Heart left ventricle (tissue), 13 donors: ENCODE measurements at regions not wholly inside any gene's neighbourhood (a gene's known extent, or its start where the extent isn't known, plus 50 kb on each side); places are given as distances from the start of the nearest gene placed in this dataset.

Source experiments
- POLR2A ChIP-seq, 2 donors: fragments of 450-650 bp; IDR thresholded peaks; one replicate each; pipeline ENCODE4 v1.6.1; 2017; ENCODE audit warnings: antibody characterized with exemption in 2 of 2, mild to moderate bottlenecking in 2 of 2, moderate library complexity in 2 of 2
- TF ChIP-seq, protein P1 (sequence below), 12 donors: fragments of 200-600 bp; sonication (generic) in 4 of 12; IDR thresholded peaks; one replicate each; pipeline versions ENCODE4 v1.5.0 to v1.8.0; 2018 to 2022; ENCODE audit warnings: antibody characterized with exemption in 12 of 12, mild to moderate bottlenecking in 5 of 12
- donor health status: ischemic (EF 13 %, LVEDD 7.1; RV severe dilation, severe dysfunction).
- donor health status: DM: no; HTN: yes; CAD: no.
- donor health status: DM: no; HTN: no; CAD: no.
- donor health status: ischemic (EF 25% LVEDD 6.9; RV normal size, moderate dysfunction).
- donor health status: ischemic (EF 25% LVEDD 5.7; RV mildly dilated, moderate dysfunction).
- donor health status: ischemic (EF 35%, LVEDD 5.7; RV mildly dilated, moderate dysfunction).
- donor health status: nonischemic (EF 11% LVEDD 7.7; RV severe dilation, severe dysfunction).
- donor health status: DM: yes; HTN: yes; CAD: no.
- donor health status: PGD.
- donor health status: ischemic (EF 29% LVEDD 5.4; RV normal size, mild dysfunction).
- donor health status: nonischemic (EF 23%, LVEDD 6.1; RV moderate dilation, normal function).

DNA sequence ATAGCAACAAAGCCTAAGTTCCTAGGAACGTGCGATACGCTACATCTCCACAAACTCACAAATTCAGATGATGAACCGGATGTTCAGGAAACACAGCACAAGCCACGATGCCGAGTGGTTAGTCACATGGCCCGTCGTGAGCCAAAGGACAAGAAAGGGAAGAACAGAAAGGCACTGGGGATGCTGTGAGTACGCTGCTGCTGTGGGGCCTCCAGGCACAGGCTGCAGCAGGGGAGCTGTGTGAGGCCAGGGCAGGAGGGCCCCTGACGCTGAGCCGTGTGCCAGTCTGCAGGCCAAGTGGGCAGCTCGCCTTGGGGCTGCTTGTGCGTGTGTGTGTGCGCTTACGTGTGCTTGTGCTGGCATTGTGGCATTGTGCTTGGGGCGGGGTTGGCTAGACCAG is 89.4 kb downstream of the CTTN start:
- TF ChIP-seq, protein P1, sequence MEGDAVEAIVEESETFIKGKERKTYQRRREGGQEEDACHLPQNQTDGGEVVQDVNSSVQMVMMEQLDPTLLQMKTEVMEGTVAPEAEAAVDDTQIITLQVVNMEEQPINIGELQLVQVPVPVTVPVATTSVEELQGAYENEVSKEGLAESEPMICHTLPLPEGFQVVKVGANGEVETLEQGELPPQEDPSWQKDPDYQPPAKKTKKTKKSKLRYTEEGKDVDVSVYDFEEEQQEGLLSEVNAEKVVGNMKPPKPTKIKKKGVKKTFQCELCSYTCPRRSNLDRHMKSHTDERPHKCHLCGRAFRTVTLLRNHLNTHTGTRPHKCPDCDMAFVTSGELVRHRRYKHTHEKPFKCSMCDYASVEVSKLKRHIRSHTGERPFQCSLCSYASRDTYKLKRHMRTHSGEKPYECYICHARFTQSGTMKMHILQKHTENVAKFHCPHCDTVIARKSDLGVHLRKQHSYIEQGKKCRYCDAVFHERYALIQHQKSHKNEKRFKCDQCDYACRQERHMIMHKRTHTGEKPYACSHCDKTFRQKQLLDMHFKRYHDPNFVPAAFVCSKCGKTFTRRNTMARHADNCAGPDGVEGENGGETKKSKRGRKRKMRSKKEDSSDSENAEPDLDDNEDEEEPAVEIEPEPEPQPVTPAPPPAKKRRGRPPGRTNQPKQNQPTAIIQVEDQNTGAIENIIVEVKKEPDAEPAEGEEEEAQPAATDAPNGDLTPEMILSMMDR (IDR thresholded peaks at IDR 0.05) = no peak
- no peak for TF ChIP-seq POLR2A (IDR thresholded peaks at IDR 0.05)
